Mammary epithelial cell (primary cell): ENCODE measurements at regions not wholly inside any gene's neighbourhood (a gene's known extent, or its start where the extent isn't known, plus 50 kb on each side); places are given as distances from the start of the nearest gene placed in this dataset.

Experiments used
- EZH2 ChIP-seq: IDR thresholded peaks from 2 replicates; pipeline ENCODE4 v1.6.1; 2012; ENCODE audit warnings: low read length, inconsistent platforms, borderline replicate concordance
- TF ChIP-seq, protein P1 (sequence below), 2 donors: IDR thresholded peaks in 1 of 2; conservative IDR thresholded peaks in 1 of 2; 2 replicates each; pipeline ENCODE4 v1.5.1; 2011 to 2012; ENCODE audit warnings: inconsistent platforms in 2 of 2, low read length in 2 of 2, mild to moderate bottlenecking in 2 of 2, control low read depth in 1 of 2, low read depth in 1 of 2; ENCODE audit not compliant: insufficient read depth in 1 of 2; ENCODE audit errors: extremely low read depth in 1 of 2

DNA sequence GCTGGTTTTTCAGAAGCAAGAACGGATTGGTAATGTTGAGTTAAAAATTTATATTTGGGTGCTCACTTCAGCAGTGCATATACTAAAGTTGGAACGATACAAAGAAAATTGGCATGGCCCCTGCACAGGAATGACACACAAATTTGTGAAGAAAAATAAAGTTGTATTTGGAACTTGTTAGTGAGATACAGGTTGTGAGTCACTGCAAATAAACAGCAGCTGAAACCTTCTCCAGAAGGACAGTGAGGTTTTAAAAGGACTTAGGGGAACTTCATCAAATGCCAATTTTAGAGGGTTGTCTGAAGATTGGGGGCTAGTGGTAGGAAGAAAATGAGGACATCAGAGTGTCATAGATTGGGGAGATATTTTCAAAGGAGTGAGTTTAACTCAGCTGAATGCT, 79.7 kb upstream of the ELOVL6 start:
- TF ChIP-seq, protein P1, sequence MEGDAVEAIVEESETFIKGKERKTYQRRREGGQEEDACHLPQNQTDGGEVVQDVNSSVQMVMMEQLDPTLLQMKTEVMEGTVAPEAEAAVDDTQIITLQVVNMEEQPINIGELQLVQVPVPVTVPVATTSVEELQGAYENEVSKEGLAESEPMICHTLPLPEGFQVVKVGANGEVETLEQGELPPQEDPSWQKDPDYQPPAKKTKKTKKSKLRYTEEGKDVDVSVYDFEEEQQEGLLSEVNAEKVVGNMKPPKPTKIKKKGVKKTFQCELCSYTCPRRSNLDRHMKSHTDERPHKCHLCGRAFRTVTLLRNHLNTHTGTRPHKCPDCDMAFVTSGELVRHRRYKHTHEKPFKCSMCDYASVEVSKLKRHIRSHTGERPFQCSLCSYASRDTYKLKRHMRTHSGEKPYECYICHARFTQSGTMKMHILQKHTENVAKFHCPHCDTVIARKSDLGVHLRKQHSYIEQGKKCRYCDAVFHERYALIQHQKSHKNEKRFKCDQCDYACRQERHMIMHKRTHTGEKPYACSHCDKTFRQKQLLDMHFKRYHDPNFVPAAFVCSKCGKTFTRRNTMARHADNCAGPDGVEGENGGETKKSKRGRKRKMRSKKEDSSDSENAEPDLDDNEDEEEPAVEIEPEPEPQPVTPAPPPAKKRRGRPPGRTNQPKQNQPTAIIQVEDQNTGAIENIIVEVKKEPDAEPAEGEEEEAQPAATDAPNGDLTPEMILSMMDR (conservative IDR thresholded peaks at IDR 0.05 in 1 of 2, IDR thresholded peaks at IDR 0.05 in 1 of 2; ENCODE audit: extremely low read depth in 1 of 2, insufficient read depth in 1 of 2, low read depth in 1 of 2, low read length in 2 of 2) = no peak
- no peak for TF ChIP-seq EZH2
